ENCODE measurements at regions not wholly inside any gene's neighbourhood (a gene's known extent, or its start where the extent isn't known, plus 50 kb on each side); places are given as distances from the start of the nearest gene placed in this dataset.

- ChIA-PET CTCF (interaction anchor here (0.7 to 2.2 kb wide), 8 partner anchors 12 to 200 kb away, joined by 3 to 29 read pairs (median 4); no protein-coding TSS in a partner anchor), POLR2A (no interaction called here)
- ATAC-seq (no peak), DNase-seq (ENCODE audit: low spot score) (no peak)
- Mint-ChIP-seq H3K27ac (no peak overlapping the region), H3K4me3 (no peak overlapping the region), H3K36me3 (no peaks in the 10 kb centered on the region), H3K9me3 (0 out of 2 replicates have a peak, but pooled peaks cover 4% of the 10 kb centered on the region), H3K27me3 (ENCODE audit: low read depth) (peaks cover 11% of the 10 kb centered on the region), H3K4me1 (peaks cover 70% of the 10 kb centered on the region)
- TF ChIP-seq STAT6 (CRISPR knock-in tag; conservative IDR thresholded peaks at IDR 0.05; ENCODE audit: low read depth) (no peak), ZNF512 (CRISPR knock-in tag; IDR thresholded peaks at IDR 0.05; ENCODE audit: borderline replicate concordance) (no peak), ATF3 (CRISPR knock-in tag; conservative IDR thresholded peaks at IDR 0.05) (no peak), CREM (CRISPR knock-in tag; IDR thresholded peaks at IDR 0.05) (no peak), ESRRA (CRISPR knock-in tag; IDR thresholded peaks at IDR 0.05; ENCODE audit: borderline replicate concordance) (no peak), ZNF396 (CRISPR knock-in tag; IDR thresholded peaks at IDR 0.05; ENCODE audit: borderline replicate concordance) (no peak), IRF2 (CRISPR knock-in tag; IDR thresholded peaks at IDR 0.05; ENCODE audit: borderline replicate concordance, low read depth) (no peak), NFATC4 (CRISPR knock-in tag; IDR thresholded peaks at IDR 0.05) (no peak), NR3C1 (CRISPR knock-in tag; conservative IDR thresholded peaks at IDR 0.05; ENCODE audit: low read depth) (no peak), TP53 (CRISPR knock-in tag; IDR thresholded peaks at IDR 0.05) (no peak), E2F5 (CRISPR knock-in tag; IDR thresholded peaks at IDR 0.05) (no peak), ZNF263 (CRISPR knock-in tag; IDR thresholded peaks at IDR 0.05; ENCODE audit: low read depth) (no peak), NFE2L1 (CRISPR knock-in tag; IDR thresholded peaks at IDR 0.05) (no peak), AFF4 (CRISPR knock-in tag; IDR thresholded peaks at IDR 0.05; ENCODE audit: borderline replicate concordance) (no peak), ZNF121 (CRISPR knock-in tag; IDR thresholded peaks at IDR 0.05) (no peak), HMGXB4 (CRISPR knock-in tag; IDR thresholded peaks at IDR 0.05) (no peak), OVOL2 (CRISPR knock-in tag; IDR thresholded peaks at IDR 0.05; ENCODE audit: borderline replicate concordance) (no peak), GABPB1 (CRISPR knock-in tag; IDR thresholded peaks at IDR 0.05) (no peak), FOXP4 (CRISPR knock-in tag; IDR thresholded peaks at IDR 0.05) (no peak)
These were observed 220.0 kb upstream of the ZBED5 start for GRCh38 chr11:11077898-11078297.
